Suprapubic skin (tissue), 3 donors: ENCODE measurements at regions not wholly inside any gene's neighbourhood (a gene's known extent, or its start where the extent isn't known, plus 50 kb on each side); places are given as distances from the start of the nearest gene placed in this dataset.
A peak's percentile ranks its signal among the peaks of the same experiment; 100 is the strongest.

ENCODE experiments used
- EP300 ChIP-seq: sonication (generic); formaldehyde crosslinking; IDR thresholded peaks from one replicate; pipeline ENCODE4 v1.6.1; 2017; ENCODE audit warnings: antibody characterized with exemption
- POLR2A ChIP-seq, 2 donors: fragments of 450-650 bp; IDR thresholded peaks; one replicate each; pipeline ENCODE4 v1.6.1; 2017; ENCODE audit warnings: antibody characterized with exemption in 2 of 2, mild to moderate bottlenecking in 2 of 2, moderate library complexity in 2 of 2
- TF ChIP-seq, protein P1 (sequence below), 2 donors: fragments of 200-600 bp in 1 of 2; fragments of 450-650 bp in 1 of 2; sonication (generic) in 1 of 2; IDR thresholded peaks; one replicate each; pipeline ENCODE4 v1.5.1; 2016 to 2019; ENCODE audit warnings: antibody characterized with exemption in 2 of 2, mild to moderate bottlenecking in 1 of 2, moderate library complexity in 1 of 2

DNA sequence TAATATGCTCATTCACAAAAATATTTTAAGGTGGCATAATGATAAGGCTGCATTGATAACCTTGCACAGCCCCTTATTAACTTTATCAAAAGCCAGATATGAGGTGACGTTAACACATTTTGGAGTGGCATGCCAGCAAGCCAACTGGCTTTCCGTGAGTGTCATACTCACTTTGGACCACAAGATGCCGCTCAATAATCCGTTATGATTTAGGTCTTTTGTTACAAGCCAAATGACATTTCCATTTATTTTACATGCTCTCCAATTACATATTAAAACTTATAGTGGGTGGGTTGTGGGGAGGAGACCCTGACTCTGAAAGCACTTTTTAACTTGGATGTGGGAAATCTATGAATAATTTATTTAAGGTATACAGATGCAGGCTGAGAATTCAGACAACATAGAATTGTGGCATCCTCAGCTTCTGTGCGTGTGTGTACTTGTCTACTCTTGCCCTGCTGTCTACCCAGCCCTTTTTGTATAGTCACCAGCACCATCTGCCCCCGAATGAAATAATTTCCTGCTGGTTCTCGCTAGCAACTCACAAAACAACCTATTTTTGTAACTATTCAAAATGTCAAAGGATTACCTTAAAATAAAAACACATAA, 305.1 kb downstream of the PSAT1 start:
- TF ChIP-seq POLR2A (IDR thresholded peaks at IDR 0.05), result no peak
- TF ChIP-seq, protein P1, sequence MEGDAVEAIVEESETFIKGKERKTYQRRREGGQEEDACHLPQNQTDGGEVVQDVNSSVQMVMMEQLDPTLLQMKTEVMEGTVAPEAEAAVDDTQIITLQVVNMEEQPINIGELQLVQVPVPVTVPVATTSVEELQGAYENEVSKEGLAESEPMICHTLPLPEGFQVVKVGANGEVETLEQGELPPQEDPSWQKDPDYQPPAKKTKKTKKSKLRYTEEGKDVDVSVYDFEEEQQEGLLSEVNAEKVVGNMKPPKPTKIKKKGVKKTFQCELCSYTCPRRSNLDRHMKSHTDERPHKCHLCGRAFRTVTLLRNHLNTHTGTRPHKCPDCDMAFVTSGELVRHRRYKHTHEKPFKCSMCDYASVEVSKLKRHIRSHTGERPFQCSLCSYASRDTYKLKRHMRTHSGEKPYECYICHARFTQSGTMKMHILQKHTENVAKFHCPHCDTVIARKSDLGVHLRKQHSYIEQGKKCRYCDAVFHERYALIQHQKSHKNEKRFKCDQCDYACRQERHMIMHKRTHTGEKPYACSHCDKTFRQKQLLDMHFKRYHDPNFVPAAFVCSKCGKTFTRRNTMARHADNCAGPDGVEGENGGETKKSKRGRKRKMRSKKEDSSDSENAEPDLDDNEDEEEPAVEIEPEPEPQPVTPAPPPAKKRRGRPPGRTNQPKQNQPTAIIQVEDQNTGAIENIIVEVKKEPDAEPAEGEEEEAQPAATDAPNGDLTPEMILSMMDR (IDR thresholded peaks at IDR 0.05), result peak; percentile 36 to 67
- TF ChIP-seq EP300, result no peak
